H1 (cell line): ENCODE measurements at regions not wholly inside any gene's neighbourhood (a gene's known extent, or its start where the extent isn't known, plus 50 kb on each side); places are given as distances from the start of the nearest gene placed in this dataset.

Experiments used
- SP2 ChIP-seq: IDR thresholded peaks from 2 replicates; pipeline ENCODE4 v1.6.1; 2012; ENCODE audit warnings: mild to moderate bottlenecking, low read length, inconsistent platforms
- ZNF274 ChIP-seq: IDR thresholded peaks from 2 replicates; pipeline ENCODE4 v1.7.0; 2012; ENCODE audit warnings: low read length, borderline replicate concordance; ENCODE audit errors: extremely low read depth

DNA sequence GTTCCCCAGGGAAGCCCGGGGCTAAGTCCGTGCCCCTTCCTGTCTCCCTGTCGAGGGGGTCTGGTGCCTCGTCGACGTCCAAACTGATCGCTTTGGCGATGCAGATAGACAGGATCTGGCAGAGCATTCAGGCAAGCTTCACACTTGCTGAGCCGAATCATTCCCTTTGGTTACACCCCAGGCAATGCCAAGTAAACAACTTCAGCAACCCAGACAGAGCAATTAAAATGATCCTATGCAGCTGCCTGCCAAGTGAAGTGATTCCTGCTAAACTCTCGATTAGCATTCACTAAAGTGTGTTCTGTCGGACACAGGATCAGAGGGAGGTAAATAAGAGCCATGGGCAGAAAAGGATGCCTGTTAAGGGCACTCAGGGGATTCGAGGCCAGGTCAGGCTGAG lies 108.2 kb upstream of the RAB12 start (continued):
- TF ChIP-seq SP2, result no peak
- TF ChIP-seq ZNF274, result no peak
